HT1080 (cell line): ENCODE measurements at regions not wholly inside any gene's neighbourhood (a gene's known extent, or its start where the extent isn't known, plus 50 kb on each side); places are given as distances from the start of the nearest gene placed in this dataset.
A peak's percentile ranks its signal among the peaks of the same experiment; 100 is the strongest.
"Not testable (repeated sequence)": the region's sequence is repeated elsewhere in the genome, so short reads cannot be mapped to it uniquely, and the experiment has no call there.

Experiments
- DNase-seq: peaks from one replicate; pipeline ENCODE4 v3.0.0-alpha.2; 2015; ENCODE audit warnings: low read depth

DNA sequence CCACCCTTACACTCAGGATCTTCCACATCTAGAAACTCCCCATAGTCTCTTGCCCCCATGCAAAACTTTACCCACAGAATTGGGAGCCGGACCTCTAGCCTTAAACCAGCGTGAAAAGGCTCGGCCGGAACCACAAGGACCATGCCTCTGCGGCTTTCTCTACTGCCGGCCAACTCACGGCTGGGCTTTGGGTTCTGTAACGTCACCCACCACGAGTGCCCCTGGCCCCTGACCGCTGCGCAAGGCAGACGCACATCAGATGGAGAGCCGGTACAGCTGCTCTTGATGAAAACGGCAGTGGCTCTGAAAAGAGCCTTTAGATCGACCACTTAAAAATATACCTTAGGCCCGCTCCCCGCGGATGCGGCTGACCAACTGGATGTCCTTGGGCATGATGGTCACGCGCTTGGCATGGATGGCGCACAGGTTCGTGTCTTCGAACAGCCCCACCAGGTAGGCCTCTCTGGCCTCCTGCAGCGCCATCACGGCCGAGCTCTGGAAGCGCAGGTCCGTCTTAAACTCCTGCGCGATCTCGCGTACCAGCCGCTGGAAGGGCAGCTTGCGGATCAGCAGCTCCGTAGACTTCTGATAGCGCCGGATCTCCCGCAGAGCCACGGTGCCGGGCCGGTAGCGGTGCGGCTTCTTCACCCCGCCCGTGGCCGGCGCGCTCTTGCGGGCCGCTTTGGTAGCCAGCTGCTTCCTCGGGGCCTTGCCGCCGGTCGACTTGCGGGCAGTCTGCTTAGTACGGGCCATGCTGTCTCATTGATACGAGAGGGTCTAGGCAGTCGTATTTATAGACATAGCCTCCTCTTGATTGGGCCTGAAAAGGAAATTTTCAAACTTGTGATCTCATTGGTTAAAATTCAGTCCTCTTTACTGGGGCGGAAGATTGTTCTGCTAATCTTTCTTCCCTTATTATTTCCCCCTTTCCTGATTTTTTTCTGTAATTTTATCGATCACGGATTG, 66.3 kb downstream of the FAM72C start:
- DNase-seq = peak; percentile 73

DNA sequence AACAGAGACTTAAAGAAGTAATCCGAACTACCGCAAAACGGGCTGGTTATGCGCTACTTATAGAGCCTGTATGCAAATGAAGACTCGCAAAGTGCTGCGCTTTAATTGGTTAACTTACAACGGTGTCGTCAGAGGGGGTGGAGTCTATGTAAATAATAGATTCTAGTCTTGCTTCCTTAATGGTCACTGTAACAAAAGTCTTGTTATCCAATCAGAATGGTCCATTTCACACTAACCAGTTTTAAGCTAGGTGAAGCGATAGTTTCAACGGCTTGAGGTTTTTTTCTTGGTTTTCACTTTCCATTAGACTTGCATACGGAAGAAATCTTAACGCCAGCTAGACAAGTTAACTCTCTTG, 67.2 kb downstream of the FAM72C start:
- not testable (repeated sequence) for DNase-seq

DNA sequence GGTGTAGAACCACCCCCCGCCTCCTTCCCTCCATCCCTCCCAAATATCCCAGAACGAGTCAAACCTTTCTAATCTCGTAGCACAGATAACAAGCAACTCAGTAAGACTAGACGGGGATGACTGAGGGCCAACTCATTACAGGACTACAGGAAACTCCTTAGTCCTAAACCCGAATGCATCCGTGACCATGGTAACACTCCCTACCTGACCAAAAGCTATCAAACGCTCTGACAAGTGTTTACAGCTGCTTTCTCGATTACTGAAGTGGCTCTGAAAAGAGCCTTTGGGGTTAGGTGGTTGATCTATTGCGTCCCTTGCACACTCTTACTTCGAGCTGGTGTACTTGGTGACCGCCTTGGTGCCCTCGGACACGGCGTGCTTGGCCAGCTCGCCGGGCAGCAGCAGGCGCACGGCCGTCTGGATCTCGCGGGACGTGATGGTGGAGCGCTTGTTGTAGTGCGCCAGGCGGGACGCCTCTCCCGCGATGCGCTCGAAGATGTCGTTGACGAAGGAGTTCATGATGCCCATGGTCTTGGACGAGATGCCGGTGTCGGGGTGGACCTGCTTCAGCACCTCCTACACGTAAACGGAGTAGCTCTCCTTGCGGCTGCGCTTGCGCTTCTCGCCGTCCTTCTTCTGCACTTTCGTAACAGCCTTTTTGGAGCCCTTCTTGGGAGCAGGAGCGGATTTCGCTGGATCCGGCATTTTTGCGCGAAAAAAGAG, 67.7 kb downstream of the FAM72C start:
- DNase-seq = peak; percentile 50

DNA sequence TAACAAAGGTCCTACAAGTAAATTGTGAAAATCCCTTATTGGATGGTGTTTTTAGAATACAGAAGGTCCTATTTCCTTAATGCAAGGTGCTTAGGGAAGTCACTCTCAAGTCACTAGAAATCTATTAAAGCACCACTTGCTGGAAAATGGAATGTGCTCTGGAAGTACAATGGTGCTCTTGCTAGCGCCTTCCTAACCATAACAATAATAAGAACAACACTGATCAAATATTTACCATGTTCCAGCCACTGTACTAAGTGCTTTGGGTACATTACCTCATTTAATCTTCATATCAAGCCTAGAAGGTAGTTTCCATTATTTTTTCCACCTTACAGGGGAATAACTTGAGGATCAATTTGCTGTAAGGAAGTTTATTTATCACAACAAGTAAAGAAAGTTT, 75.4 kb downstream of the FAM72C start:
- not testable (repeated sequence) for DNase-seq

DNA sequence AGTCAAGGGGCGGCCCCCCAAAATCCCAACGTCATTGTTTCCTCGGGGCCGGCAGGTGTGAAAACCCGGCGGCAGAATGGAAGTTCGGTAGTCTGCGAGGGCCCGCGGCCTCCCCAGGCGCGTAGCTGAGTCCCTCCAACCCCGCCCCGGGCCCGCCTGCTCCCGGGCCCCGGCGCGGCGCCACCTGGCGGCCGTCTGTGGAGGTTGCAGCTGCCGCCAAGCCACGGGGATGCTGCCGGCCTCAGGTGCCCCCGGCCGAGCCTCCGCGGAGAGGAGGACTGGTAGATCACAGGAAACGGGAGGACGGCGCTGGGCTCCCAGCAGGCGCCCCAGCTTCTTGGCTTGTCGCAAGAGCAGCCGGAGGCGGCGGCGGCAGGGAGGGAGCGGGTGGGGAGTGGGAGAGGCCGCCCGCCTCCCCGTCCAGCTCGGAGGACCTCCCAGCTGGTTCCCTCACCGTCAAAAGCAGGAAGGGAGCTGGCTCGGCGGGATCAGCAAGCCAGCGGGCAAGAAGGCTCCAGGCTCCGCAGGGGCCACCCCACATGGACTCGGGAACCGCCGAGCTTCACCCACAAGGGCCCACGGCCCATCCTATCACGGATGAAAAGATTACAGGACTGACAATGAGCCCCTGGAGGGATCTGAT, 86.7 kb downstream of the FAM72C start:
- peak; percentile 68 for DNase-seq

DNA sequence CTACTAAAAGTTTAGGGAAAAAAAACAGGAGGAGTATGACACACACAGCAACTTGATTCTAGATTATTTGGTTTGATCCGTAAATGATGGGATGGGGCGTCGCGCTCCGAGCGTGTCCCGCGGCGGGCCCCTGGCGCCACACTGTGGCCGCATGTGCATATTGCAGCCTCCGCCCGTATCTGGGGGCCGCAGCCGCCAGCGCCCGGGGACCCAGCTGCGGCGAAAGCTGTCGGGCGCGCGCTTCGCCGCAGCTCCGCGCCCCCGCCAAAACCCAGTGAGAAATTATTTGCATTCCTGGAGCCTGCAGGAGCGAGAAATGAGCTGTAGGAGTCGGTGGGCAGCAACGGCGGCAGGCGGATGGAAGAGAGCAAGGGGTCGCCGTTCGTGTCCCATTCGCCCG, 87.3 kb downstream of the FAM72C start:
- DNase-seq = not testable (repeated sequence)

DNA sequence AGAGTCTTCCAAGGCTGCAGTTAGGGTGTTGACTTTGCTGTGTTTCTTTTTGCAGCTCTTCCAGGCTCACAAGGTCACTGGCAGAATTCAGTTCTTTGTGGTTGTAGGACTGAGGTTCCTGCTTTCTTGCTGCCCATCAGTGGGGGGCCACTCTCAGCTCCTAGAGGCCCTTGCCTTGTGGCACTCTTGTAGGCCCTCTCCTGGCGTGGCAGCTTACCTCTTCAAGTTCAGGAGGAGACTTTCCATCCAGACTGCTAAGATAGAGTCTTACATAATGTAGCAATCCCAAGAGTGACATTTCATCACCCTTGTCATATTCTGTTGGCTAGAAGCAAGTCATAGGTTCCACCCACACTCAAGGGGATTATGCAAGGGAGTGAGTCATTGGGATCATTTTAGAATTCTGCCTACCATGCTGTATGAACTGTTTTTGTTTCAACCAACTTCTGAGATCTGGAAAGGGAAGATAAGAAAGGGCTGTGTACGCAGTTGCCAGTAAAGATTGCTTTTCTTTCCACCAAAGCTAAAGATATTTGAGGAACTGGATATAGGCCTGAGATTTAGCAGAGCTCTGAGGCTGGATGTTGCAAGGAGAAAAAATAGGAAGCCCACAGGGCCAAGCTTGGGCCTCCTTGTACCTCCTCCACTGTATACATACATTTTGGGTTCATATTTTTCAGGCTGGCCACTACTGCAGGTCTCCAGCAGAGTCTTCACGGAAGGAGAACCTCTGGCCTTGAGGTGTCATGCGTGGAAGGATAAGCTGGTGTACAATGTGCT, 91.8 kb downstream of the FAM72C start:
- not testable (repeated sequence) for DNase-seq

DNA sequence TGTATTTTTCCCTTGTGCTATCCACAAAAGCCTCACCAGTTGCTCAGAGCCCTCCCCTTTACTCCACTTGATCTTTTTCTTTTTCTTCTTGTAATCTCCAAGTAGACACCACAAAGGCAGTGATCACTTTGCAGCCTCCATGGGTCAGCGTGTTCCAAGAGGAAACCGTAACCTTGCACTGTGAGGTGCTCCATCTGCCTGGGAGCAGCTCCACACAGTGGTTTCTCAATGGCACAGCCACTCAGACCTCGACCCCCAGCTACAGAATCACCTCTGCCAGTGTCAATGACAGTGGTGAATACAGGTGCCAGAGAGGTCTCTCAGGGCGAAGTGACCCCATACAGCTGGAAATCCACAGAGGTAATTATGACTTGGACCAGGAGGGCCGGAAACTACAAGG, 95.8 kb downstream of the FAM72C start:
- DNase-seq = not testable (repeated sequence)

DNA sequence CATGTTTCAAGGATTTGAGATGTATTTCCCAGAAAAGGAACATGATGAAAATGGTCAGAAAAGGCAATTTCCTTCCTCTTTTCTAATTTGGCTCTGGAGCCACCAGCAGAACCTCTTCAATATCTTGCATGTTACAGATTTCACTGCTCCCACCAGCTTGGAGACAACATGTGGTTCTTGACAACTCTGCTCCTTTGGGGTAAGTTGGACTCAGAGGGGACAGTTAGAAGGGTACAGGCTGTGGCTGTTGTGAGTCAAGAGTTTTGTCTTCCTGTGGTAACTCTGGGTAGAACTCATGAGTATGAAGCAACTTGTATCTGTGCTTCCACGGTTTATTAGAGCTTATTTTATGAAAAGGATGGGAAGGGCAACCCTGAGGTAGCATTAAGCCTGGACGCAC, 97.2 kb downstream of the FAM72C start:
- DNase-seq = not testable (repeated sequence)

DNA sequence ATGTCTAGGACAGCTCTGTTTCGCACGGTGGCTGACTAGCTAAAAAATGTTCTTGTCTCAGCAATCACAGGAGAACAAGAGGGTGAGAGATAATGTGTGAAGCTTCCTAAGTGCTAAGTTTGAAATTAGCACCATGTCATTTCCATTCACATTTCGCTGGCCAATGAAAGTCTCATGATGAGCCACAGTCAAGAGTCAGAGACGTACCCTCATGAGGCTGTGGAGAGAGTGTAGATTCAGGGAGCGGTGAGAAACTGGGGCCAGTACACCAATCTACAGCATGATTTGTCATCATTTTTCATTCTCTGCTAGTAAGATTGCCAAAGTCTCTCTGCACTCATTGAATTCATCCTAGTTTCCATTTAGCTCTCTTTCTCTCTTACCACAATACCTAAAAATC, 98.1 kb downstream of the FAM72C start:
- DNase-seq = not testable (repeated sequence)

DNA sequence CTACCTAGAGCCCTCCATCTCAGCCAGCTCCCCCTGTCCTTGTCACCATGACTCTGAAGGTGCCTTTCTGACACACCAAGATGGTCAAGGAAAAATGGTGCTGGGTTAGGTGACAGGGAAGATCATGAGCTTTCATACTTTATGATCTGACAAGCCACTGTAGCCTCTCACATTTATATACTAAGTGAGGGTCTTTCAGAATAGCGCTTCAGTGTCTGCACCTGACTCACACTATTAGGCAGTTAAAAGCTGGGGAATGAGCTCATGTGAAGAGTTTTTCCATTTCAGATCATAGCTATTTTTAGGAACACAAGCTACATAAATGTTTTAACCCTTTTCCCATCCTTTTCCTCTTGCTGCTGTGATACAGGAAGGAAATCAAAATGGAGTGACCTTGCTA, 101.4 kb downstream of the FAM72C start:
- DNase-seq = not testable (repeated sequence)

DNA sequence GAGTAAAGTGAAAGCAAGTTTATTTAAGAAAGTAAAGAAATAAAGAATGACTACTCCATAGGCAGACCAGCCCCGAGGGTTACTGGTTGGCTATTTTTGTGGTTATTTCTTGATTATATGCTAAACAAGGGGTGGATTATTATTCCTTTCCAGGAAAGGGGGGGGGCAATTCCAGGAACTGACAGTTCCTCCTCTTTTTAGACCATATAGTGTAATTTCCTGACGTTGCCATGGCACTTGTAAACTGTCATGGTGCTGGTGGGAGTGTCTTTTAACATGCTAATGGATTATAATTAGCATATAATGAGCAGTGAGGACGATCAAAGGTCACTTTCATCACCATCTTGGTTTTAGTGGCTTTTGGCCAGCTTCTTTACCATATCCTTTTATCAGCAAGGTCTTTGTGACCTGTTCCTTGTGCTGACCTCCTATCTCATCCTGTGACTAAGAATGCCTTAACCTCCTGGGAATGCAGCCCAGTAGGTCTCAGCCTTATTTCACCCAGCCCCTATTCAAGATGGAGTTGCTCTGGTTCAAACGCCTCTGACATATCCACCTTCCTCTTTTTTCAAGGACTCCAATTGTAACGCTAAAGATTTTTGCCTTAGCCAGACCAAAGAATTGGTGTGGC, 104.1 kb downstream of the FAM72C start:
- DNase-seq = not testable (repeated sequence)

DNA sequence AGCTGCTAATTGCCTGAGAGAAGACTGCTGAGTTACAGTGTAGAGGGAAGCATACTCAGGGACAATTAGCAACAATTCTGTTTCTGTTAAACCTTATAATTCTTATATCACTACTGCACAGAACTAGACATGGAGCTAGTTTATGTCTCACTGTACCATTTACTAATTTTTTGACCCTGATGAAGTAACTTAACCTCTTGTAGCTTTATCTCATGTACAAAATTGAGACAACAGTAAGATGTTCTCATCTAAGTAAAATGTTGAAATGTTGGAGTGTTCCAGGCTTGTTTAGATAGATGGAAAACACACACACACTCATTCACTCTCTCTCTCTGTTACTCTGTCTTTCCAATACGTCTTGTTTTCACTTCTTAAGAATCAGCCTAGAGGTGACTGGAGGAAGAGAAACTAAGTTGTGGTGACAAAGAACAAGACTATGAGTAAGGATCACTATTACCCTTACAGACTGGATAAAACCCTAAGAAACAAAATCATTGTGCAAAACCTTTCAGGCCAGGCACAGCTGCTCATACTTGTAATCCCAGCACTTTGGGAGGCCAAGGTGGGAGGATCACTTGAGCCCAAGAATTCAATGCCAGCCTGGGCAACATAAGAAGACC, 107.8 kb downstream of the FAM72C start:
- DNase-seq = not testable (repeated sequence)

DNA sequence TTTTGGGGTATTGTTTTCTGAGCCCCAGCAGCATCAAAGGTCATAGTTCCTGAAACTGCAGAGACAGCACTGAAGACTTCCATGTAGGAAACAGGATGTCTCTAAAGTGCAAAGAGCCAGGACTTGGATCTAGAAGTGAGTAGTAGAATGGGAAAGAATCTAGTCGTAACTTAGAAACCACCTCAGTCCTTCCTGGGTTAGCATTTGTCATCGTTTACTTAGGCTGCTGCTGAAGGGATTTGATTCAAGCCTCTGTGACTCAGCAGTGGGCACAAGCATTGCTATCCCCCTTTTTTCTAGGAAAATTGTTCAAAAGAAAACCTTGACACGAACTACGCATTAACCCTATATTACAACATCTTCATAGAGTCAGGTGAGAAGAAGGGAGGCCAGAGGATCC, 109.1 kb downstream of the FAM72C start:
- DNase-seq = peak; percentile 22

DNA sequence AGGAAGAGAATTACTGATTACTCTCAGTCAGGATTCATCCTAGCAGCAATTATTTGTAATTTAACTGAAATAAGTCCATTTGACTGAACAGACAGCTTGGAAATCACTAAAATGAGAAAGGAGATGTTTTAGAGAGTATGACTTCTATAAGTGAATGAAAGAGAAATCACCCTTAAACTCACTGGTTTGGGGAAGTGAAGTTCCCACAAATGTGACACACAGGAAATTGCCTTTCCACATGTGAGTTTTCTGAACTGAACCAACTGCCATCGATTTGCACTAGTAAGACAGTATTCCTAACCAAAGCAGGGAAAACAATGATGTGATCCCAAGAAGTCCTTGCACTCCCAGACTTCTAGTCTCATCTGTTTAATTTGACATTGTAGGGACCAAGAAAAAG, 110.5 kb downstream of the FAM72C start:
- DNase-seq = not testable (repeated sequence)

DNA sequence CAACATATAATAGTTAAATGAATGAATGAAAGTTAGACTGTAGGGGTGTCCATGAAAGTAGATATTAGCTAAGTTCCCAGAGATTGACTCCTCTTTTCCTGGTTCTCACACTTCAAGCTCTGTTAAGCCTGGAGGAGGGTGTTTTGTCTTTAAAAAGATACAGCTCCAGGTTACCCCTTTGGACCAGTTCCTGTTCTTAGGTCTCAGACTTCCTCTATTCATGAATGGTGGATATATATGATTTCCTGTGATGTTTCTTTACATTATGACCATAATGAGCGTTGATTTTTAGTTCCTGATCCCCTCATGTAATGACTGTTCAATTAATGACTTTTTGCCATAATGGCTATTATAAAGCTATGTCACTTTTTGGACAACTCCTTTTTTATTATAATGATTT, 115.9 kb downstream of the FAM72C start:
- not testable (repeated sequence) for DNase-seq

DNA sequence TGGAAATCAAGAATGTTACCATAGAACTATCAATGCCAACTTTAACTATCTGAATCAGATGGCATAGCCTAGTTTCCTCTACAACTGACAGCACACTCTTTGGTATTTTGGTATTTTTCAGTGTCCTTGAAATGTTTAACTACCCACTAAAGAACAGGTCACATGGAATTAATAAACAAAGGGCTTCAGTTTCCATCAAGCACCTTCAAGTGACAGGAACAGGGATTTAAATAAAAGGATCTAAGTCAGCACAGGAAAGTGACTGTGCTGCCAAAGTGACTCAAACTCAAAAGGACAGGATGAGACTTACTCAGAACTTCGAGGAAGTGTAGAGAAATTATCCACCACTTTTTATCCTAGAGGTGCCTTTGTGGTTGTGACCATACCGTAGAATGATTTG, 117.7 kb downstream of the FAM72C start:
- not testable (repeated sequence) for DNase-seq

DNA sequence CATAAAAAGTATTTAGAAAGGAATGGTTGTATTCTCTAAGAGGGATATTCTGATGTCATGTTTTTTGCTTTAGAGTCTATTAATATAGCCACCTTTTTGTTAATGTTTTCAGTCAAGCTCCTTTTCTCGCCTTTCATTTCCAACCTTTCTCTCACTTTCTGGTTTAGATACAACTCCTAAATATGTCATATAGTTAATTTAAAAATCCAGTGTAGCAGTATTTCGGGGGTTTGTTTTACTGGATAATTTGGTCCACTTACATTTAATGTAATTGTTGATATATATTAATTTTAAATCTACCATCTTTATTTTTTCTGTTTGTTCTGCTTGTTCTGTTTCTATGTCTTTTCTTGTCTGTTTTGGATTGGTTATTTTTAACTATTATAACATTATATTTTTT, 121.1 kb downstream of the FAM72C start:
- not testable (repeated sequence) for DNase-seq

DNA sequence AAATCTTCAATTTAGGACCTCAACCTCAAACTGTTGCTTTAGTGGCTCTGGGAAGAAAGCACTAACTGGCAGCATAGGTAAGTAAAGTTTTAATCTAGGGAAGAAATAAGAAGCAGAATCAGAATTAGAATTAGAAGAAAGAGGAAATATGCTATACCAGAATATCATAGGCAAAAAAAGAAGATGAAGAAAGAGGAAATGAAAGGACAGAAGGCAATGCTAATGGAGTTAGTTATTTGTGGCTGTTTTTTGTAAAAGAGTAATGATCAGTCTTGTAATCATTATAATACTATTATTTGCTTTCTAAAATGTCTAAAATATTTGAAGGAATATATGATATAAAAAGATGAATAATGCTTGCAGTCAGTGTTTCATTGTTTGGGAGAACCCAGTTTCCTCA, 122.9 kb downstream of the FAM72C start:
- not testable (repeated sequence) for DNase-seq

DNA sequence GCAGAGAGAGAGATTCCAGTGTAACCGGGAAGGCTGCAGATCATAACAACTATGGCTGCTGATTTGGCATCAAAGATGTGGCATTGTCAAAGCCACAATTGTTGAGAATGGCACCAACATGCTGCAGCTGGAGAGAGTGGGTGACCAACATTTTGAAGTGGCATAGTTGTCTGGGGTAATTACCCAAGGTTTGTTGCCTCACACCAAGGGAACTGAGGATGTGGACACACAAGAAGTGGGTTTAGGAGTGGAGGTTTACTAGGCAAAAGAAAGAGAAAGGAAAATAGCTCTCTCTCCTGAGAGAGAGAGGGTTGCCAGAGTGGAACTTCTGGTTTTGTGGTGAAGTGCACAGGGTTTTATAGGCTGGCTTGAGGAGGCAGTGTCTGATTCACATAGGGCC, 126.6 kb downstream of the FAM72C start:
- not testable (repeated sequence) for DNase-seq
